ENCODE measurements at regions not wholly inside any gene's neighbourhood (a gene's known extent, or its start where the extent isn't known, plus 50 kb on each side); places are given as distances from the start of the nearest gene placed in this dataset.

DNA sequence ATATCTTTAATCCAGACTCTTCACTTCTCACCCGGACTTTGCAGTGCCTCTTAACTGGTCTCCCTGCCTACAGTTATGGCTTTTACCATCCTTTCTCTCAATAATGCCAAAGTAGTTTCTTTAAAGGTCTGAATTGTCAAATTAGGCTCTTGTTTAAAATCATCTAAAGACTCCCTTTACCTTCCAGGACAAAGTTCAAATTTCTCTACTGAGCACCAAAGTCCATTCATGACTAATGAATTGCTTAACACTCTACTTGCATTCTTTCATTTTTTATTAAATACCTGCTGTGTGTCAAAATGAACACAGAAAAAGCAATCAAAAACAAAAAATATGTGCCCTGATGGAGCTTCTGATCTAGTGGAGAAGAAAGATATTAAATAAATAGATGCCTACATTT lies 472.4 kb upstream of the UBE2E2 start (continued):
- no peak for TF ChIP-seq IRF2 (CRISPR knock-in tag; IDR thresholded peaks at IDR 0.05)
- TF ChIP-seq ZNF707 (CRISPR knock-in tag; conservative IDR thresholded peaks at IDR 0.05): no peak
- no peak for TF ChIP-seq MCM5 (IDR thresholded peaks at IDR 0.05; ENCODE audit: low read depth)

GRCh38 chr3:22731901-22732300 lies 471.2 kb upstream of the UBE2E2 start:
- no peaks in the 10 kb centered on the region for H4K20me1 ChIP-seq (replicated peaks; ENCODE audit: control insufficient read depth, insufficient read depth, low read length)
- H3K27ac ChIP-seq (ENCODE audit: extremely low read depth, low read depth, low read length): no peak overlapping the region
- in situ Hi-C loops (cut with MboI) (no loop called here), intact Hi-C loops (cut with micrococcal nuclease) (no loop called here)
- H2AFZ ChIP-seq (ENCODE audit: low read depth, low read length): no peak overlapping the region
- H3K9me3 ChIP-seq (replicated peaks; ENCODE audit: control insufficient read depth, insufficient read depth, low read depth, low read length): no peaks in the 10 kb centered on the region; the same call in 1 of the 2 replicates
- H3K9me1 ChIP-seq (ENCODE audit: control insufficient read depth, insufficient read depth, low read length): no peaks in the 10 kb centered on the region
- H3K4me3 ChIP-seq: no peak overlapping the region
- no peak for FAIRE-seq
- no peak overlapping the region for H3K9ac ChIP-seq (ENCODE audit: insufficient read depth in 1 of 2, low read depth in 2 of 2, low read length in 2 of 2)
- no TSS peak for BruUV-seq (replicated peaks)
- no peak for ATAC-seq
- H3K79me2 ChIP-seq (ENCODE audit: control insufficient read depth, insufficient read depth, low read length): no peaks in the 10 kb centered on the region
- ChIA-PET CTCF (ENCODE audit: low intra/inter-chr PET ratio) (no interaction called here), POLR2A (no interaction called here)
- TF ChIP-seq SMARCB1 (IDR thresholded peaks at IDR 0.05; ENCODE audit: insufficient read length, low read depth) (no peak), ZBTB49 (CRISPR knock-in tag; IDR thresholded peaks at IDR 0.05; ENCODE audit: borderline replicate concordance) (no peak), SRSF7 (optimal IDR thresholded peaks at IDR 0.05; ENCODE audit: low read depth, low read length) (no peak), DLX4 (CRISPR knock-in tag; IDR thresholded peaks at IDR 0.05) (no peak), HOMEZ (CRISPR knock-in tag; IDR thresholded peaks at IDR 0.05) (no peak), HOXB6 (CRISPR knock-in tag; IDR thresholded peaks at IDR 0.05; ENCODE audit: borderline replicate concordance) (no peak), MED1 (CRISPR knock-in tag; IDR thresholded peaks at IDR 0.05; ENCODE audit: borderline replicate concordance) (no peak), TCF7 (IDR thresholded peaks at IDR 0.05; ENCODE audit: borderline replicate concordance) (no peak)
- TF ChIP-seq, protein P1, sequence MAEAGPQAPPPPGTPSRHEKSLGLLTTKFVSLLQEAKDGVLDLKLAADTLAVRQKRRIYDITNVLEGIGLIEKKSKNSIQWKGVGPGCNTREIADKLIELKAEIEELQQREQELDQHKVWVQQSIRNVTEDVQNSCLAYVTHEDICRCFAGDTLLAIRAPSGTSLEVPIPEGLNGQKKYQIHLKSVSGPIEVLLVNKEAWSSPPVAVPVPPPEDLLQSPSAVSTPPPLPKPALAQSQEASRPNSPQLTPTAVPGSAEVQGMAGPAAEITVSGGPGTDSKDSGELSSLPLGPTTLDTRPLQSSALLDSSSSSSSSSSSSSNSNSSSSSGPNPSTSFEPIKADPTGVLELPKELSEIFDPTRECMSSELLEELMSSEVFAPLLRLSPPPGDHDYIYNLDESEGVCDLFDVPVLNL (CRISPR knock-in tag; IDR thresholded peaks at IDR 0.05; ENCODE audit: low read depth): no peak
- no peaks in the 10 kb centered on the region for H3K27me3 ChIP-seq (ENCODE audit: control insufficient read depth in 2 of 2, insufficient read depth in 2 of 2, low read length in 2 of 2)
- no peaks in the 10 kb centered on the region for H3K36me3 ChIP-seq (ENCODE audit: control insufficient read depth, insufficient read depth, low read length)
- WGBS (ENCODE audit: insufficient coverage, low coverage, missing lambda C conversion rate): 0% methylated on average over 1 of the region's 1 CpG
- H3K4me1 ChIP-seq (replicated peaks in 1 of 2; ENCODE audit: control insufficient read depth in 2 of 2, insufficient read depth in 2 of 2, low read length in 2 of 2): no peaks in the 10 kb centered on the region
- no peak for DNase-seq (ENCODE audit: extremely low read depth in 1 of 4, low spot score in 3 of 4)
- no peak overlapping the region for H3K4me2 ChIP-seq (ENCODE audit: insufficient read depth, low read length)
